ENCODE measurements at regions not wholly inside any gene's neighbourhood (a gene's known extent, or its start where the extent isn't known, plus 50 kb on each side); places are given as distances from the start of the nearest gene placed in this dataset.

- 96% methylated on average over 25 of the region's 25 CpGs for WGBS (ENCODE audit: insufficient coverage)
- H3K4me1 ChIP-seq (ENCODE audit: control extremely low read depth in 1 of 4, control insufficient read depth in 4 of 4, insufficient read depth in 4 of 4, low read length in 3 of 4) = no peaks in the 10 kb centered on the region
- H3K27ac ChIP-seq (ENCODE audit: insufficient read depth in 1 of 2, low read depth in 1 of 2, low read length in 2 of 2, poor library complexity in 1 of 2, severe bottlenecking in 2 of 2) = no peak overlapping the region
- no peak for DNase-seq
- no peak overlapping the region for H3K4me3 ChIP-seq (ENCODE audit: control insufficient read depth in 1 of 7, extremely low read depth in 1 of 7, insufficient read depth in 4 of 7, low read depth in 2 of 7, low read length in 6 of 7)
- H3K36me3 ChIP-seq (ENCODE audit: control insufficient read depth in 4 of 4, insufficient read depth in 4 of 4, low read length in 3 of 4) = no peaks in the 10 kb centered on the region
- no peaks in the 10 kb centered on the region for H3K27me3 ChIP-seq (replicated peaks in 2 of 5; ENCODE audit: control insufficient read depth in 4 of 5, insufficient read depth in 5 of 5, low read length in 4 of 5)
- ChIA-PET CTCF (no interaction called here), POLR2A (no interaction called here)
- H3K9me3 ChIP-seq (ENCODE audit: control extremely low read depth in 1 of 5, control insufficient read depth in 4 of 5, insufficient read depth in 2 of 5, low read depth in 1 of 5, low read length in 4 of 5) = peaks cover 0 to 3% (median 0%) of the 10 kb centered on the region in 5 experiments
Observed at GRCh38 chr11:98566978-98567377, 453.8 kb upstream of the CNTN5 start.

GRCh38 chr11:98568013-98568412 lies 452.7 kb upstream of the CNTN5 start:
- Histone ChIP-seq H3K9me3 (ENCODE audit: control extremely low read depth in 1 of 5, control insufficient read depth in 4 of 5, insufficient read depth in 2 of 5, low read depth in 1 of 5, low read length in 4 of 5) (peaks cover 0 to 3% (median 0%) of the 10 kb centered on the region in 5 experiments), H3K36me3 (ENCODE audit: control insufficient read depth in 4 of 4, insufficient read depth in 4 of 4, low read length in 3 of 4) (no peaks in the 10 kb centered on the region), H3K27me3 (replicated peaks in 2 of 5; ENCODE audit: control insufficient read depth in 4 of 5, insufficient read depth in 5 of 5, low read length in 4 of 5) (no peaks in the 10 kb centered on the region), H3K4me3 (ENCODE audit: control insufficient read depth in 1 of 7, extremely low read depth in 1 of 7, insufficient read depth in 4 of 7, low read depth in 2 of 7, low read length in 6 of 7) (no peak overlapping the region), H3K27ac (ENCODE audit: insufficient read depth in 1 of 2, low read depth in 1 of 2, low read length in 2 of 2, poor library complexity in 1 of 2, severe bottlenecking in 2 of 2) (no peak overlapping the region), H3K4me1 (ENCODE audit: control extremely low read depth in 1 of 4, control insufficient read depth in 4 of 4, insufficient read depth in 4 of 4, low read length in 3 of 4) (peaks cover 0 to 3% (median 1%) of the 10 kb centered on the region in 4 experiments)
- WGBS (ENCODE audit: insufficient coverage) = 100% methylated on average over 2 of the region's 2 CpGs
- ChIA-PET POLR2A (interaction anchor here (0.6 kb wide), 1 partner anchor 1767 kb away, joined by 4 read pairs; no protein-coding TSS in a partner anchor), CTCF (no interaction called here)
- no peak for DNase-seq

GRCh38 chr11:98572941-98573340 lies 447.8 kb upstream of the CNTN5 start:
- H3K4me1 ChIP-seq (ENCODE audit: control extremely low read depth in 1 of 4, control insufficient read depth in 4 of 4, insufficient read depth in 4 of 4, low read length in 3 of 4) = peaks cover 1 to 8% (median 5%) of the 10 kb centered on the region in 4 experiments
- no peaks in the 10 kb centered on the region for H3K36me3 ChIP-seq (ENCODE audit: control insufficient read depth in 4 of 4, insufficient read depth in 4 of 4, low read length in 3 of 4)
- H3K9me3 ChIP-seq (ENCODE audit: control extremely low read depth in 1 of 5, control insufficient read depth in 4 of 5, insufficient read depth in 2 of 5, low read depth in 1 of 5, low read length in 4 of 5) = no peaks in the 10 kb centered on the region
- peak in 2 of 3 donors; percentile 14 to 25 for DNase-seq
- H3K27me3 ChIP-seq (replicated peaks in 2 of 5; ENCODE audit: control insufficient read depth in 4 of 5, insufficient read depth in 5 of 5, low read length in 4 of 5) = no peaks in the 10 kb centered on the region
- CTCF ChIA-PET = no interaction called here
- H3K27ac ChIP-seq (ENCODE audit: insufficient read depth in 1 of 2, low read depth in 1 of 2, low read length in 2 of 2, poor library complexity in 1 of 2, severe bottlenecking in 2 of 2) = no peak overlapping the region
- POLR2A ChIA-PET = no interaction called here
- H3K4me3 ChIP-seq (ENCODE audit: control insufficient read depth in 1 of 7, extremely low read depth in 1 of 7, insufficient read depth in 4 of 7, low read depth in 2 of 7, low read length in 6 of 7) = no peak overlapping the region
- WGBS (ENCODE audit: insufficient coverage) = 0% methylated on average over 1 of the region's 1 CpG

GRCh38 chr11:98587884-98588283 lies 432.9 kb upstream of the CNTN5 start:
- H3K9me3 ChIP-seq (ENCODE audit: control extremely low read depth in 1 of 5, control insufficient read depth in 4 of 5, insufficient read depth in 2 of 5, low read depth in 1 of 5, low read length in 4 of 5) = peaks cover 0 to 2% (median 0%) of the 10 kb centered on the region in 5 experiments

GRCh38 chr11:98589967-98590366 lies 430.8 kb upstream of the CNTN5 start:
- WGBS (ENCODE audit: insufficient coverage) = no CpG with 5 or more reads among the region's 5 CpGs
- ChIA-PET POLR2A (no interaction called here), CTCF (interaction anchor here (1.8 kb wide), 1 partner anchor 12 kb away, joined by 3 read pairs; no protein-coding TSS in a partner anchor)

More at GRCh38 chr11:98587884-98588283, 432.9 kb upstream of the CNTN5 start:
- ChIA-PET POLR2A (no interaction called here), CTCF (no interaction called here)
- no peak overlapping the region for H3K4me3 ChIP-seq (ENCODE audit: control insufficient read depth in 1 of 7, extremely low read depth in 1 of 7, insufficient read depth in 4 of 7, low read depth in 2 of 7, low read length in 6 of 7)
- peak in 1 of 3 donors; percentile 9 for DNase-seq
- no peaks in the 10 kb centered on the region for H3K27me3 ChIP-seq (replicated peaks in 2 of 5; ENCODE audit: control insufficient read depth in 4 of 5, insufficient read depth in 5 of 5, low read length in 4 of 5)
- no peaks in the 10 kb centered on the region for H3K36me3 ChIP-seq (ENCODE audit: control insufficient read depth in 4 of 4, insufficient read depth in 4 of 4, low read length in 3 of 4)
- H3K4me1 ChIP-seq (ENCODE audit: control extremely low read depth in 1 of 4, control insufficient read depth in 4 of 4, insufficient read depth in 4 of 4, low read length in 3 of 4) = peaks cover 5 to 19% (median 13%) of the 10 kb centered on the region in 4 experiments
- H3K27ac ChIP-seq (ENCODE audit: insufficient read depth in 1 of 2, low read depth in 1 of 2, low read length in 2 of 2, poor library complexity in 1 of 2, severe bottlenecking in 2 of 2) = no peak overlapping the region

GRCh38 chr11:98600103-98600502 lies 420.6 kb upstream of the CNTN5 start:
- POLR2A ChIA-PET = no interaction called here
- DNase-seq = no peak
- Histone ChIP-seq H3K4me1 (ENCODE audit: control extremely low read depth in 1 of 4, control insufficient read depth in 4 of 4, insufficient read depth in 4 of 4, low read length in 3 of 4) (peaks cover 0 to 11% (median 8%) of the 10 kb centered on the region in 4 experiments), H3K27ac (ENCODE audit: insufficient read depth in 1 of 2, low read depth in 1 of 2, low read length in 2 of 2, poor library complexity in 1 of 2, severe bottlenecking in 2 of 2) (no peak overlapping the region), H3K36me3 (ENCODE audit: control insufficient read depth in 4 of 4, insufficient read depth in 4 of 4, low read length in 3 of 4) (no peaks in the 10 kb centered on the region), H3K9me3 (ENCODE audit: control extremely low read depth in 1 of 5, control insufficient read depth in 4 of 5, insufficient read depth in 2 of 5, low read depth in 1 of 5, low read length in 4 of 5) (peaks cover 0 to 2% (median 0%) of the 10 kb centered on the region in 5 experiments), H3K27me3 (replicated peaks in 2 of 5; ENCODE audit: control insufficient read depth in 4 of 5, insufficient read depth in 5 of 5, low read length in 4 of 5) (no peaks in the 10 kb centered on the region), H3K4me3 (ENCODE audit: control insufficient read depth in 1 of 7, extremely low read depth in 1 of 7, insufficient read depth in 4 of 7, low read depth in 2 of 7, low read length in 6 of 7) (no peak overlapping the region)
- CTCF ChIA-PET = no interaction called here
- 92% methylated on average over 3 of the region's 3 CpGs for WGBS (ENCODE audit: insufficient coverage)

More at GRCh38 chr11:98589967-98590366, 430.8 kb upstream of the CNTN5 start:
- no peak overlapping the region for H3K27ac ChIP-seq (ENCODE audit: insufficient read depth in 1 of 2, low read depth in 1 of 2, low read length in 2 of 2, poor library complexity in 1 of 2, severe bottlenecking in 2 of 2)
- peak overlapping the region in 1 of 7 experiments; percentile 20 for H3K4me3 ChIP-seq (ENCODE audit: control insufficient read depth in 1 of 7, extremely low read depth in 1 of 7, insufficient read depth in 4 of 7, low read depth in 2 of 7, low read length in 6 of 7)
- H3K27me3 ChIP-seq (replicated peaks in 2 of 5; ENCODE audit: control insufficient read depth in 4 of 5, insufficient read depth in 5 of 5, low read length in 4 of 5) = no peaks in the 10 kb centered on the region
- DNase-seq = peak; percentile 38 to 89 (median 76)
- H3K4me1 ChIP-seq (ENCODE audit: control extremely low read depth in 1 of 4, control insufficient read depth in 4 of 4, insufficient read depth in 4 of 4, low read length in 3 of 4) = peaks cover 5 to 19% (median 13%) of the 10 kb centered on the region in 4 experiments
- H3K36me3 ChIP-seq (ENCODE audit: control insufficient read depth in 4 of 4, insufficient read depth in 4 of 4, low read length in 3 of 4) = no peaks in the 10 kb centered on the region
- peaks cover 0 to 5% (median 0%) of the 10 kb centered on the region in 5 experiments for H3K9me3 ChIP-seq (ENCODE audit: control extremely low read depth in 1 of 5, control insufficient read depth in 4 of 5, insufficient read depth in 2 of 5, low read depth in 1 of 5, low read length in 4 of 5)

GRCh38 chr11:98600786-98601773 lies 419.7 kb upstream of the CNTN5 start:
- H3K27me3 ChIP-seq (replicated peaks in 2 of 5; ENCODE audit: control insufficient read depth in 4 of 5, insufficient read depth in 5 of 5, low read length in 4 of 5) = no peaks in the 10 kb centered on the region

More at GRCh38 chr11:98600786-98601773, 419.7 kb upstream of the CNTN5 start:
- no peaks in the 10 kb centered on the region for H3K36me3 ChIP-seq (ENCODE audit: control insufficient read depth in 4 of 4, insufficient read depth in 4 of 4, low read length in 3 of 4)
- DNase-seq = peak; percentile 5 to 61 (median 46)
- ChIA-PET POLR2A (no interaction called here), CTCF (no interaction called here)
- H3K4me3 ChIP-seq (ENCODE audit: control insufficient read depth in 1 of 7, extremely low read depth in 1 of 7, insufficient read depth in 4 of 7, low read depth in 2 of 7, low read length in 6 of 7) = peak overlapping the region in 3 of 7 experiments; percentile 4 to 69 (median 19)
- 36% methylated on average over 6 of the region's 8 CpGs for WGBS (ENCODE audit: insufficient coverage)
- peaks cover 0 to 2% (median 0%) of the 10 kb centered on the region in 5 experiments for H3K9me3 ChIP-seq (ENCODE audit: control extremely low read depth in 1 of 5, control insufficient read depth in 4 of 5, insufficient read depth in 2 of 5, low read depth in 1 of 5, low read length in 4 of 5)
- H3K4me1 ChIP-seq (ENCODE audit: control extremely low read depth in 1 of 4, control insufficient read depth in 4 of 4, insufficient read depth in 4 of 4, low read length in 3 of 4) = peaks cover 0 to 11% (median 8%) of the 10 kb centered on the region in 4 experiments
- H3K27ac ChIP-seq (ENCODE audit: insufficient read depth in 1 of 2, low read depth in 1 of 2, low read length in 2 of 2, poor library complexity in 1 of 2, severe bottlenecking in 2 of 2) = peak overlapping the region in 1 of 2 experiments; percentile 10

Data from common myeloid progenitor, CD34-positive (primary cell).